ENCODE measurements at regions not wholly inside any gene's neighbourhood (a gene's known extent, or its start where the extent isn't known, plus 50 kb on each side); places are given as distances from the start of the nearest gene placed in this dataset.

DNA sequence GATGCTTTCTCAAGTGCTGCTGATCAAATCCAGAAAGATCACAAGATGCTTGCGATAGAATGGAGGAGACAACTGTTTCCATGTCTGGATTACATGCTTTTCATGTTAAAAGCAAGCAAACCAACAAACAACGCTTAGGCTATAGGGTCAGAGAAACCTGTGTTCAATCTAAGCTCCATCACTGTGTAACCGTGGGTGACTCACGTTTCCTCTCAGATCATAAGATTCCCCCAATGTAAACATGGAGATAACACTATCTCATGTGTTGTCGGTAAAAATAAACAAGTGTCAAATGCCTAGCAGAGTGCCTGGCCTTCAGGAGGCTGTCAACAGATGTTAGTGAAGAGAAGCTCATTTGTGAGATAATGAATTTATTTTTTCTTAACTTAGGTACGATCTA is 907.8 kb downstream of the NTRK3 start:
- TF ChIP-seq EZH2phosphoT487 (IDR thresholded peaks at IDR 0.05): no peak
- TF ChIP-seq, protein P1, sequence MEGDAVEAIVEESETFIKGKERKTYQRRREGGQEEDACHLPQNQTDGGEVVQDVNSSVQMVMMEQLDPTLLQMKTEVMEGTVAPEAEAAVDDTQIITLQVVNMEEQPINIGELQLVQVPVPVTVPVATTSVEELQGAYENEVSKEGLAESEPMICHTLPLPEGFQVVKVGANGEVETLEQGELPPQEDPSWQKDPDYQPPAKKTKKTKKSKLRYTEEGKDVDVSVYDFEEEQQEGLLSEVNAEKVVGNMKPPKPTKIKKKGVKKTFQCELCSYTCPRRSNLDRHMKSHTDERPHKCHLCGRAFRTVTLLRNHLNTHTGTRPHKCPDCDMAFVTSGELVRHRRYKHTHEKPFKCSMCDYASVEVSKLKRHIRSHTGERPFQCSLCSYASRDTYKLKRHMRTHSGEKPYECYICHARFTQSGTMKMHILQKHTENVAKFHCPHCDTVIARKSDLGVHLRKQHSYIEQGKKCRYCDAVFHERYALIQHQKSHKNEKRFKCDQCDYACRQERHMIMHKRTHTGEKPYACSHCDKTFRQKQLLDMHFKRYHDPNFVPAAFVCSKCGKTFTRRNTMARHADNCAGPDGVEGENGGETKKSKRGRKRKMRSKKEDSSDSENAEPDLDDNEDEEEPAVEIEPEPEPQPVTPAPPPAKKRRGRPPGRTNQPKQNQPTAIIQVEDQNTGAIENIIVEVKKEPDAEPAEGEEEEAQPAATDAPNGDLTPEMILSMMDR (IDR thresholded peaks at IDR 0.05): no peak

Measured in neural progenitor cell (in vitro differentiated cells).